Liver (tissue), 8 donors: ENCODE measurements at regions not wholly inside any gene's neighbourhood (a gene's known extent, or its start where the extent isn't known, plus 50 kb on each side); places are given as distances from the start of the nearest gene placed in this dataset.

Experiments used
- DNase-seq: peaks from one replicate; pipeline ENCODE4 v3.0.0-alpha.2; 2017; ENCODE audit warnings: low spot score
- H3K27ac ChIP-seq, 2 donors: one replicate each; pipeline ENCODE4 v1.7.0; 2013; ENCODE audit warnings: inconsistent platforms in 2 of 2, low read length in 2 of 2, control low read depth in 1 of 2, low read depth in 1 of 2, mild to moderate bottlenecking in 1 of 2
- H3K27me3 ChIP-seq, 4 donors: one replicate each; pipeline versions ENCODE4 v1.6.1 to v1.7.0; 2013; ENCODE audit warnings: low read length in 3 of 4, inconsistent platforms in 1 of 4, mild to moderate bottlenecking in 1 of 4, moderate library complexity in 1 of 4; ENCODE audit not compliant: control insufficient read depth in 4 of 4, insufficient read depth in 4 of 4
- H3K36me3 ChIP-seq, 4 donors: one replicate each; pipeline versions ENCODE4 v1.6.1 to v1.7.0; 2013; ENCODE audit warnings: low read length in 3 of 4, mild to moderate bottlenecking in 3 of 4, low read depth in 1 of 4, moderate library complexity in 1 of 4; ENCODE audit not compliant: control insufficient read depth in 4 of 4, insufficient read depth in 3 of 4
- H3K4me1 ChIP-seq, 4 donors: one replicate each; pipeline versions ENCODE4 v1.6.1 to v1.7.0; 2013; ENCODE audit warnings: low read length in 3 of 4, mild to moderate bottlenecking in 3 of 4, moderate library complexity in 1 of 4; ENCODE audit not compliant: control insufficient read depth in 4 of 4, insufficient read depth in 4 of 4
- H3K4me3 ChIP-seq, 3 donors: one replicate each; pipeline versions ENCODE4 v1.6.1 to v1.7.0; 2013; ENCODE audit warnings: low read length in 3 of 3, control low read depth in 1 of 3, low read depth in 1 of 3, mild to moderate bottlenecking in 1 of 3
- H3K9ac ChIP-seq, 2 donors: one replicate each; pipeline ENCODE4 v1.7.0; 2013; ENCODE audit warnings: low read length in 2 of 2, mild to moderate bottlenecking in 2 of 2, moderate library complexity in 2 of 2, control low read depth in 1 of 2, low read depth in 1 of 2
- H3K9me3 ChIP-seq, 4 donors: one replicate each; pipeline versions ENCODE4 v1.6.1 to v1.7.0; 2013; ENCODE audit warnings: low read length in 3 of 4; ENCODE audit not compliant: control insufficient read depth in 4 of 4
- CTCF ChIP-seq: fragments of 150-350 bp; IDR thresholded peaks from 2 replicates; pipeline ENCODE4 v1.5.1; 2017; ENCODE audit warnings: improper control_type of control experiment, low read depth, low read length; ENCODE audit not compliant: missing input control
- EGR1 ChIP-seq, 2 donors: IDR thresholded peaks; 2 replicates each; pipeline ENCODE4 v1.6.1; 2016 to 2018; ENCODE audit warnings: antibody characterized with exemption in 2 of 2, low read depth in 2 of 2
- FOXA1 ChIP-seq: IDR thresholded peaks from 2 replicates; pipeline ENCODE4 v1.6.1; 2016; ENCODE audit warnings: antibody characterized with exemption
- FOXA2 ChIP-seq: IDR thresholded peaks from 2 replicates; pipeline ENCODE4 v1.6.1; 2016; ENCODE audit warnings: antibody characterized with exemption
- GABPA ChIP-seq, 2 donors: IDR thresholded peaks in 1 of 2; conservative IDR thresholded peaks in 1 of 2; 2 replicates each; pipeline ENCODE4 v1.6.1; 2016; ENCODE audit warnings: antibody characterized with exemption in 2 of 2, mild to moderate bottlenecking in 1 of 2, moderate library complexity in 1 of 2
- HNF4A ChIP-seq, 2 donors: conservative IDR thresholded peaks; 2 replicates each; pipeline ENCODE4 v1.6.1; 2016; ENCODE audit warnings: antibody characterized with exemption in 2 of 2, mild to moderate bottlenecking in 2 of 2
- HNF4G ChIP-seq: IDR thresholded peaks from 2 replicates; pipeline ENCODE4 v1.6.1; 2016; ENCODE audit warnings: antibody characterized with exemption
- JUND ChIP-seq, 2 donors: IDR thresholded peaks; 2 replicates each; pipeline ENCODE4 v1.6.1; 2016; ENCODE audit warnings: antibody characterized with exemption in 2 of 2
- MAX ChIP-seq: IDR thresholded peaks from 2 replicates; pipeline ENCODE4 v1.6.1; 2016; ENCODE audit warnings: antibody characterized with exemption
- NR2F2 ChIP-seq: IDR thresholded peaks from 2 replicates; pipeline ENCODE4 v1.6.1; 2016; ENCODE audit warnings: antibody characterized with exemption
- RAD21 ChIP-seq, 2 donors: IDR thresholded peaks; 2 replicates each; pipeline ENCODE4 v1.6.1; 2016; ENCODE audit warnings: antibody characterized with exemption in 2 of 2, mild to moderate bottlenecking in 2 of 2
- RXRA ChIP-seq, 2 donors: IDR thresholded peaks; 2 replicates each; pipeline ENCODE4 v1.6.1; 2017 to 2018; ENCODE audit warnings: antibody characterized with exemption in 2 of 2, mild to moderate bottlenecking in 1 of 2
- SP1 ChIP-seq: IDR thresholded peaks from 2 replicates; pipeline ENCODE4 v1.6.1; 2018; ENCODE audit warnings: antibody characterized with exemption, mild to moderate bottlenecking
- TAF1 ChIP-seq: conservative IDR thresholded peaks from 2 replicates; pipeline ENCODE4 v1.6.1; 2016; ENCODE audit warnings: antibody characterized with exemption, mild to moderate bottlenecking
- YY1 ChIP-seq: IDR thresholded peaks from 2 replicates; pipeline ENCODE4 v1.6.1; 2016; ENCODE audit warnings: antibody characterized with exemption, mild to moderate bottlenecking
- WGBS: extraction: QIAGEN DNeasy Blood & Tissue Kit; methylation state at CpG from one replicate; pipeline ENCODE4 v1.1.7; 2013; 5-methylcytosine and 5-hydroxymethylcytosine counted together
- TF ChIP-seq, protein P1 (sequence below): IDR thresholded peaks from 2 replicates; pipeline ENCODE4 v1.6.1; 2016; ENCODE audit warnings: antibody characterized with exemption, mild to moderate bottlenecking
- TF ChIP-seq, protein P2 (sequence below): IDR thresholded peaks from 2 replicates; pipeline ENCODE4 v1.6.1; 2016; ENCODE audit warnings: antibody characterized with exemption
- donor health status: healthy.
- donor health status: healthy.
- donor health status: healthy.
- donor health status: healthy.
- donor health status: healthy.

GRCh38 chr2:21346984-21347383 lies 223.2 kb downstream of the TDRD15 start:
- Histone ChIP-seq H3K9ac (no peak overlapping the region), H3K27ac (no peak overlapping the region), H3K36me3 (no peaks in the 10 kb centered on the region), H3K4me3 (no peak overlapping the region), H3K9me3 (no peaks in the 10 kb centered on the region), H3K4me1 (no peaks in the 10 kb centered on the region), H3K27me3 (no peaks in the 10 kb centered on the region)
- 93% methylated on average over 2 of the region's 2 CpGs for WGBS
- TF ChIP-seq HNF4G (no peak), RAD21 (IDR thresholded peaks at IDR 0.05) (no peak), RXRA (IDR thresholded peaks at IDR 0.05) (no peak), HNF4A (conservative IDR thresholded peaks at IDR 0.05) (no peak)
- no peak for DNase-seq

DNA sequence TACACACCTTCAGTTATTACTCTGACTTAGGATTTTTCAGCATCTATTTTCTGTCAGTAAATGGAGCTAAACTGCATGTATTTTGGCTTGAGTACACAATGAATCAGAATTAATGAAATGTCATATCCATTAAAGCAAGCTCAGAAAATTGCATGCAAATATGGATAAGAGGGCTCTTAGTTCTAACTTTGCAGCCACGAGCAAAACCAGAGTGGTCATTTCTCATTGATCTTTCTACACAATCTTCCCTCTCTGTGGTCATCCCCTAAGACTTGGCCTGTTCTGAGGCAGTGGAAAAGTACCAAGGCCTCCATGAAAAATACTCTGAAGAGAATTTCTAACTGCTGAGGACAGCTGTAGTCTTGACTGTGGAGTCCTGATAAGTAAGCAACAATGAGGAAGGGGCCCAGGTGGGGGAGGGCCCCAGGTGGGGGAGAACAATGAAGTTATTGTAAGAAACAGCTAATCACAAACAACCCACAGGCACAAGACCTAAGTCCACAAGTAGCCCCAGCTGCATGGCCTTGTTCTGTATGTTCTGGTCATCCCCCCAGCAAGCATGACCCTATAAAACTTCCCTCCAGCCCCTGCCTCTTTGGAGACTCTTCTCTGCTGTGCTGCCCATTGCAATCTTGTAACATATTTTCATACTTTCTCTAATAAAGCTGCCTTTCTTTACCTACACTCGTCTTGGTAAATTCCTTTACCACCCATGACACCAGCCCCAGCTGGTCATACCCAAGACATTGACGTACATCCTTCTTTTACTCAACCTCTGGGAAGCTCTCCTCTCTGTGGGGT lies 230.3 kb downstream of the TDRD15 start:
- H3K36me3 ChIP-seq = no peaks in the 10 kb centered on the region
- no peaks in the 10 kb centered on the region for H3K27me3 ChIP-seq
- H3K9me3 ChIP-seq = no peaks in the 10 kb centered on the region
- TF ChIP-seq FOXA2 (no peak), RAD21 (IDR thresholded peaks at IDR 0.05) (no peak), GABPA (IDR thresholded peaks at IDR 0.05 in 1 of 2, conservative IDR thresholded peaks at IDR 0.05 in 1 of 2) (no peak), MAX (no peak), EGR1 (IDR thresholded peaks at IDR 0.05; ENCODE audit: low read depth in 2 of 2) (no peak), JUND (IDR thresholded peaks at IDR 0.05) (no peak), TAF1 (no peak), NR2F2 (no peak), HNF4A (conservative IDR thresholded peaks at IDR 0.05) (no peak), YY1 (no peak), RXRA (IDR thresholded peaks at IDR 0.05) (no peak)
- TF ChIP-seq, protein P1, sequence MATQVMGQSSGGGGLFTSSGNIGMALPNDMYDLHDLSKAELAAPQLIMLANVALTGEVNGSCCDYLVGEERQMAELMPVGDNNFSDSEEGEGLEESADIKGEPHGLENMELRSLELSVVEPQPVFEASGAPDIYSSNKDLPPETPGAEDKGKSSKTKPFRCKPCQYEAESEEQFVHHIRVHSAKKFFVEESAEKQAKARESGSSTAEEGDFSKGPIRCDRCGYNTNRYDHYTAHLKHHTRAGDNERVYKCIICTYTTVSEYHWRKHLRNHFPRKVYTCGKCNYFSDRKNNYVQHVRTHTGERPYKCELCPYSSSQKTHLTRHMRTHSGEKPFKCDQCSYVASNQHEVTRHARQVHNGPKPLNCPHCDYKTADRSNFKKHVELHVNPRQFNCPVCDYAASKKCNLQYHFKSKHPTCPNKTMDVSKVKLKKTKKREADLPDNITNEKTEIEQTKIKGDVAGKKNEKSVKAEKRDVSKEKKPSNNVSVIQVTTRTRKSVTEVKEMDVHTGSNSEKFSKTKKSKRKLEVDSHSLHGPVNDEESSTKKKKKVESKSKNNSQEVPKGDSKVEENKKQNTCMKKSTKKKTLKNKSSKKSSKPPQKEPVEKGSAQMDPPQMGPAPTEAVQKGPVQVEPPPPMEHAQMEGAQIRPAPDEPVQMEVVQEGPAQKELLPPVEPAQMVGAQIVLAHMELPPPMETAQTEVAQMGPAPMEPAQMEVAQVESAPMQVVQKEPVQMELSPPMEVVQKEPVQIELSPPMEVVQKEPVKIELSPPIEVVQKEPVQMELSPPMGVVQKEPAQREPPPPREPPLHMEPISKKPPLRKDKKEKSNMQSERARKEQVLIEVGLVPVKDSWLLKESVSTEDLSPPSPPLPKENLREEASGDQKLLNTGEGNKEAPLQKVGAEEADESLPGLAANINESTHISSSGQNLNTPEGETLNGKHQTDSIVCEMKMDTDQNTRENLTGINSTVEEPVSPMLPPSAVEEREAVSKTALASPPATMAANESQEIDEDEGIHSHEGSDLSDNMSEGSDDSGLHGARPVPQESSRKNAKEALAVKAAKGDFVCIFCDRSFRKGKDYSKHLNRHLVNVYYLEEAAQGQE = no peak
- no peak overlapping the region for H3K4me3 ChIP-seq
- no peak overlapping the region for H3K27ac ChIP-seq
- DNase-seq = no peak
- H3K4me1 ChIP-seq = no peaks in the 10 kb centered on the region
- H3K9ac ChIP-seq = no peak overlapping the region
- WGBS = 74% methylated on average over 3 of the region's 3 CpGs

GRCh38 chr2:21356086-21356856 lies 232.5 kb downstream of the TDRD15 start:
- Histone ChIP-seq H3K4me3 (no peak overlapping the region), H3K9me3 (no peaks in the 10 kb centered on the region), H3K27me3 (no peaks in the 10 kb centered on the region), H3K27ac (no peak overlapping the region), H3K9ac (no peak overlapping the region), H3K4me1 (no peaks in the 10 kb centered on the region), H3K36me3 (no peaks in the 10 kb centered on the region)
- 70% methylated on average over 9 of the region's 9 CpGs for WGBS
- no peak for TF ChIP-seq RXRA (IDR thresholded peaks at IDR 0.05)
- TF ChIP-seq, protein P1 = no peak
- TF ChIP-seq TAF1 = no peak
- TF ChIP-seq SP1 = no peak
- TF ChIP-seq FOXA1 = no peak
- no peak for TF ChIP-seq RAD21 (IDR thresholded peaks at IDR 0.05)
- TF ChIP-seq, protein P2, sequence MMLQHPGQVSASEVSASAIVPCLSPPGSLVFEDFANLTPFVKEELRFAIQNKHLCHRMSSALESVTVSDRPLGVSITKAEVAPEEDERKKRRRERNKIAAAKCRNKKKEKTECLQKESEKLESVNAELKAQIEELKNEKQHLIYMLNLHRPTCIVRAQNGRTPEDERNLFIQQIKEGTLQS = no peak
- no peak for TF ChIP-seq YY1
- TF ChIP-seq CTCF = no peak
- DNase-seq = no peak
